ENCODE measurements at regions not wholly inside any gene's neighbourhood (a gene's known extent, or its start where the extent isn't known, plus 50 kb on each side); places are given as distances from the start of the nearest gene placed in this dataset.
"Not testable (repeated sequence)": the region's sequence is repeated elsewhere in the genome, so short reads cannot be mapped to it uniquely, and the experiment has no call there.

GRCh38 chr16:85441189-85441889 lies 171.8 kb upstream of the GSE1 start:
- DNase-seq (ENCODE audit: low read depth): no peak

DNA sequence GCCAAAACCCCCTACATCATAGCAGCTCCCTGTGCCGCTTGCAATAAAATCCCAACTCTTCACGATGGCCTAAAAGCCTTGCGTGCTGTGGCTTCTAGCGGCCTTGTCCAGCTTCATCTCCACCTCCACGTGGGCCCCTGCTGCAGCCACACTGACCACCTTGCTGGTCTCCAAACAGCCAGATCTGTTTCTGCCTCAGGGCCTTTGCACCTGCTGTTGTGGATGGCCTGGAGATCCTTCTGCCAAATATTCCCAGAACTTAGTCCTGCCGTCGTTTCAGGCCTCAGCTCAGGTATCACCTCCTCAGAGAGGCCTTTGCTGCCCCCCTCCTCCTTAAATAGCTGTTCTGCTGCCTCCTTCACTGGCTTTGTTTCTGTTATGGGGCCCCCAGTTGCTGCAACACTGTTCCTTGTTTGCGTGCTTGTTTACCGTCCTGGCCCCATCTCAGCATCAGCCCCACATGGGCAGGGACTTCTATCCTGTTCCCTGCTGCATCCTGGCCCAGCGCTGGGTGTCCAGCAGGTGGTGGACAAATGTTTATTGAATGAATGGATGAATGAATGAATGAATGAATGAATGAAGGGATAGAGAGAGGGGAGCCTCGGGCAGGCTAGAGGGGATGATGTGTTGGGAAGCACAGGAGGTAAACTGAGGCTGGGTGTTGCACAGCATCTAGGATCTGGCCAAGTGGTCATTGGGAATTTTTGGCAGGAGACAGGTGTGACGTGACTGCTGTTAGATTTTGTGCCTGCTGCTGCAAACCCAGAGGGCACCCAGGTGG lies 171.0 kb upstream of the GSE1 start:
- DNase-seq (ENCODE audit: low read depth): no peak

- DNase-seq (ENCODE audit: low read depth): no peak
These were observed 170.0 kb upstream of the GSE1 start for GRCh38 chr16:85443116-85443515.

GRCh38 chr16:85443531-85443930 lies 169.6 kb upstream of the GSE1 start:
- no peak for DNase-seq (ENCODE audit: low read depth)

- no peak for DNase-seq (ENCODE audit: low read depth)
These were observed 167.9 kb upstream of the GSE1 start for GRCh38 chr16:85445064-85445778.

DNA sequence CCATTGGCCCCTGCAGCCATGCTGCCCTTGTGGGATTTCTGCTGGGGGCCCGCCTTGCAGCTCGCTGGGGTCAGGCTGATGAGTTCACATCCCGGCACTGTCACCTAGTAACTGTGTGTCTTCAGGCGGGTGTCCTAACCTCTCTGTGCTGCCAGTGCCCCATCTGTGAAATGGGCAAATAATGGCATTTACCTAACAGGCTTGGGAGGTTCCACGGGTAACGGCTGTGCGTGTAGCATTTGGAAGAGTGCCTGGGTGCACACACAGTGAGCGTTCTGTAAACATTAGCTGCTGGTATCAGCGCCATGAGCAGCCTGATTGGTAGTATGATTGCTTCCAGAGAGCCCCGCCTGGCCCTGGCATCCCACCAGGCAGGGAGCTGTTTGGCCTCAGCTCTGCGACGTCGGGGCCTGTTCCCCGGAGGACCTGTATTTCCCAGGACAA lies 167.3 kb upstream of the GSE1 start:
- DNase-seq (ENCODE audit: low read depth): no peak

GRCh38 chr16:85446951-85447692 lies 166.0 kb upstream of the GSE1 start:
- DNase-seq (ENCODE audit: low read depth): no peak

DNA sequence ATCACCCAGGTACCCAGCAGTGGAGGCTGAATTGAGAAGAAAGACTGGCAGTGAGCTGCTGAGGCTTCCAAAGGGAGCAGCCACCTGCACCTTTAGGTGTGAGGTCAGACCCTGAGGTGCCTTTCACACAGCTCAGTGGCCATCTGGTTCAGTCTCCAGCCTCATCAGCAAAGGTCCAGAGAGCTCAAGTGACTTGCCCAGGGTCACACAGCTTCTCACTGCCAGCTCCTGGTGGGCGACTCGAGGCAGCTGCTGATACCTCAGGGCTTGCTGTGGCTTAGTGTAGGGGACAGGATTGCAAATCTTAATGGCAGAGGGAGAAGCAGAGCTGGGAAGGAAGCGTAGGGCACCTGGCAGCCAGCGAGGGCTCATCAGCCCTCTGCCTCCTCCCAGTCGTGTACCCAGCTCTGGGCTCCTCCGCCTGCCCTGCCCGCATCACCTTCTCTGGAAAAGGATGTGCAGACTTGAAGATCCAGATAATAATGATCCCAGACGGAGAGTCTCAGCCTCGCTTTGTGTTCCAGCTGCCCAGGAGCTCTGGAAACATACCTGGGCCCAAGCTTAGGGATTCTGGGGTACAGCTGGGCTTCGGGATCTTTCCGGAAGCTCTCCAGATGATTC lies 165.3 kb upstream of the GSE1 start:
- no peak for DNase-seq (ENCODE audit: low read depth)

- peak; percentile 14 for DNase-seq (ENCODE audit: low read depth)
These were observed 164.4 kb upstream of the GSE1 start for GRCh38 chr16:85448557-85449190.

DNA sequence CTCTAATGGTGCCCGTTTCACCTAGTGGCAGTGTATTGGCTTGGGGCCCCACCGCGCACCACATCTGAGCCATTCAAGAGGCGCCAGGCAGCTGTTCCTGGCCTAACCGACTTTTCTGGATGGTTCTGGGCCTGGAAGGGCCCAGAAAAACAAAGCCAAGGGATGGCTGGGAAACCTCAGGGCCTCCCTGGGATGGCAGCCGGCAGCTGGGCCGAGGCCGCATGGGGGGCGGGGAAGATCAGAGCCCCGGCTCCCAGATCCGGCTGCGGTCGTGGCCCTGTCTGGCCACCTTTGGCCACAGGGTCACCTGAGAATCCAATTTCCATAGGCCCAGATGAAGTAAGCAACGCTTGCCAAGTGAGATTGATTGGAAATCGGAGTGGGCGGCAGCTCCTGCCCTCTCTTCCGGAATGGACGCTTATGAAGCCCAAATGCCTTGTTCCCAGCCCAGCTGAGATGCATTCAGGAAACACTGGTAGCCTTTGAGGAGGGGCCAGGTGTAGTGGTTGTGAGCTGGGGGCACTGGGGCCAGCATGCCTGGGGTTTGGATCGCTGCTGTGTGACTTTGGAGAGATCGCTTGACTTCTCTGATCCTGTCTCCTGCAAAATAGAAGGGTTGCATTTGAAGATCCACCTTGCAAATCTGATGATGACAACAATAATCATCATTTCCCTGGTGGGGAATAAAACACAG lies 163.8 kb upstream of the GSE1 start:
- no peak for DNase-seq (ENCODE audit: low read depth)

DNA sequence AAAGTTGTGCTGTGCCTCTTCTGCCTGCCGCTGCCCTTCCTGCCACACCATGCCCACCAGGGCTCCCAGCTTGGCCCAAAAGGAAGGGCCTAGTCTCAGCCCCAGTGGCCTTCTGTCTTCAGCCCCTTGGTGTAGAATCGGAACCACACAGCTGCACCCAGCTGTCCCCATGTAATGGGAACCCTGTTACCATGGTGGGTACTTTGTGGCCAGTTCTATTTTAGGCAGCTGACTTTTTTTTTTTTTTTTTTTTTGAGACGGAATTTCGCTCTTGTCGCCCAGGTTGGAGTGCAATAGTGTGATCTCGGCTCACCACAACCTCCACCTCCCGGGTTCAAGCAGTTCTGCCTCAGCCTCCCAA lies 163.3 kb upstream of the GSE1 start:
- DNase-seq (ENCODE audit: low read depth): no peak

DNA sequence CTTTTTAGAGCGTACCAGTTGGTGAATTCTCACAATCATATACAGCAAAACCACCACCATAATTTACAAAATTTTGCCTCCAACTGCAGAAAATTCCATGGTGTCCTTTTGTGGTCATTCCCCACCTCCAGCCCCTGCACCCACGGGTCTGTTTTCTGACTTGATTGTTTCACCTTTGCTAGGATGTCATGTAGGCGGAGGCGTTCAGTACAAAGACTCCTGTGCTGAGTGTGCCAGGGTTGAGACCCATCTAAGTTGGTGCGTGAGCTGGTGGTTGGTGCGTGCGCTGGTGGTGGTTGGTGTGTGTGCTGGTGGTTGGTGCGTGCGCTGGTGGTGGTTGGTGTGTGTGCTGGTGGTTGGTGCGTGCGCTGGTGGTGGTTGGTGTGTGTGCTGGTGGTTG lies 162.0 kb upstream of the GSE1 start:
- DNase-seq (ENCODE audit: low read depth): not testable (repeated sequence)

- DNase-seq (ENCODE audit: low read depth): no peak
These were observed 161.3 kb upstream of the GSE1 start for GRCh38 chr16:85451641-85452363.

- no peak for DNase-seq (ENCODE audit: low read depth)
These were observed 160.5 kb upstream of the GSE1 start for GRCh38 chr16:85452364-85453193.

- DNase-seq (ENCODE audit: low read depth): no peak
These were observed 159.9 kb upstream of the GSE1 start for GRCh38 chr16:85453194-85453678.

DNA sequence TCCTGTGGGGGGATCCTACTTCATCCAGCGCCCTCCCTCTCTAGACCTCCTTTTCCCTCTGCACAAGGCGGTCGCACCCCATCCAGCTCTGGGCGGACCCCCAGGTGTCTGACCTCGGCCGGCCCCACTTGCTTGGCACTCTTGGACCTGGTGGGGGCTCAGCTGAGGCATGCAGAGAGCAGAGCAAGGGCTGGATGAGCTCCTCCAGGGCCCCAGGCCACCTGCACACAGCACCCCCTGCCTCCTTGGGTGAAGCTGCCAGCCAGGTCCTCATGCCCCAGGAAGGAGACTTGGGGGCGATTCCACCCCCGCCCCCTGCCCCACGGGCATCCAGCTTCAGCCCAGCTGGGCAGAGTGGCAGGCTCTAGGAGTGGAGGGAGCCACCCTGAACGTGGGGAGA lies 159.4 kb upstream of the GSE1 start:
- no peak for DNase-seq (ENCODE audit: low read depth)

DNA sequence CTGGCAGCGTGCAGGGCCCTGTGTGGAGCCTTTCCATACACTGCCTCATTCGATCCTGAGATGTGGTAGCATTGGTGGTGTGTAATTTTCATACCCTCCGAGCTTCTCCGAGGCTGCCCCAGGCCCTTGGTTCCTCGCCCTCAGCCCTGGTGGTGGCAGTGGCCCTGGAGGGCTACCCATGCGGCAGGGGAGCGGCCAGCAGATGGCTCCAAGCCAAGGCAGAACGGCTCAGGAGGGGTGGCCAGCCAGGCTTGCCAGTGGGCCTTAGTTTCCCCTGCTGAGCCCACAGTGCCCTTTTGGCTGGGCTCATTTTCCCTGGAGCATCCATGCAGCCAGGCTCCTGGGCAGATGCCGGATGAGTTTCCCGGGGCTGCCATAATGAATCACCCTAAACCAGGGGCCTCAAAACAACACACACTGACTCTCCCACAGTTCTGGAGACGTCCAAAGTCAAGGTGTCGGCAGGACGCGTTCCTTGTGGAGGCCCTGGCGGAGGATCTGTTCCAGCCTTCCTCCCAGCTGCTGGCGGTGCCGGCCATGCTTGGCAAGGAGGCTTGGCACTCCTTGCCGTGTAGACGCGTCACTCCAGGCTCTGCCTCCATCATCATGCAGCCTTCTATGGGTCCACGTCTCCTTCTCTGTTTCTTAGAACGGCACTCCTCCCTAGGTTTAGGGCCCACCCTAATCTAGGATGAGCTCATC lies 158.8 kb upstream of the GSE1 start:
- DNase-seq (ENCODE audit: low read depth): no peak

DNA sequence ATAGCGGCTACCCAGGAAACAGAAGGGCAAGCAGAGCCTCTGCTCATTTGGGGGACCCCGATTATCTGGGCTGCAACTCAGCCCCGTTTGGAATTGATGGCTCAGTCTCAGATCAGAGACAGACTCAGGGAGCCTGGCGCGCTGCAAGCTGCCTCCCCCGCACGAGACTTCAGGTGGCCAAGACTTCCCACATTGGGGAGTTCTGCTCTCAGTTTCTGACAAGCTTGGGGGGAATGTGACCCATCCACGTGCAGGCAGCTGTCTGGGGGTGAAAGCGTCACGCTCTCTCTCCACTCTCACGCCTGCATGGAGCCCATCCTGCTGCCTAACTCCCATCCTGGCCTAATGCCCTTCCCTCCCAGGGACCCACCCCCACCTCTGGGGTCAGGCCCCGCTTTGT lies 157.6 kb upstream of the GSE1 start:
- DNase-seq (ENCODE audit: low read depth): no peak
